Panc1 (cell line): ENCODE measurements at regions not wholly inside any gene's neighbourhood (a gene's known extent, or its start where the extent isn't known, plus 50 kb on each side); places are given as distances from the start of the nearest gene placed in this dataset.

Experiments
- ATAC-seq: fragments of 200-7000 bp; cut with Tn5 transposase; 2 replicates; pipeline ENCODE4 v1.9.1; 2020; ENCODE audit warnings: mild to moderate bottlenecking, moderate library complexity
- BruUV-seq: library from RNA; stranded (reverse); fragments of 400-500 nt; replicated peaks from 2 replicates; lab custom pipeline; 2021; lab: Mats Ljungman, UMichigan
- CTCF ChIA-PET: fragments of 300-600 bp; sonication (Branson Sonifier 250); formaldehyde crosslinking; loops from one replicate; lab custom pipeline; 2022; ENCODE audit warnings: antibody characterized with exemption; lab: Charles Lee
- POLR2A ChIA-PET: fragments of 300-600 bp; sonication (Branson Sonifier 250); formaldehyde crosslinking; loops from one replicate; lab custom pipeline; 2022; ENCODE audit warnings: antibody characterized with exemption; lab: Charles Lee
- DNase-seq: peaks from one replicate; pipeline ENCODE4 v3.0.0-alpha.2; 2010; ENCODE audit warnings: low read depth, low spot score
- H3K27ac ChIP-seq: 2 replicates; pipeline ENCODE4 v1.5.1; 2011; ENCODE audit warnings: mild to moderate bottlenecking, low read length, inconsistent platforms
- H3K27me3 ChIP-seq: fragments of 200-500 bp; sonication (Bioruptor generic); 2 replicates; pipeline ENCODE4 v1.6.0; 2014; ENCODE audit warnings: low read length, inconsistent platforms; ENCODE audit not compliant: control insufficient read depth, insufficient read depth
- H3K36me3 ChIP-seq: fragments of 200-500 bp; sonication (Bioruptor generic); 2 replicates; pipeline ENCODE4 v1.5.1; 2014; ENCODE audit warnings: inconsistent platforms, mild to moderate bottlenecking, low read length, moderate library complexity; ENCODE audit not compliant: control insufficient read depth, insufficient read depth
- H3K4me1 ChIP-seq: 2 replicates; pipeline ENCODE4 v1.5.1; 2011; ENCODE audit warnings: inconsistent platforms, mild to moderate bottlenecking, low read length, moderate library complexity; ENCODE audit not compliant: control insufficient read depth, insufficient read depth
- H3K4me3 ChIP-seq, 2 experiments: 2 replicates each; pipeline ENCODE4 v1.5.1; 2011 to 2012; ENCODE audit warnings: low read depth in 2 of 2, low read length in 2 of 2, mild to moderate bottlenecking in 2 of 2, inconsistent platforms in 1 of 2, moderate library complexity in 1 of 2
- H3K9me3 ChIP-seq: fragments of 200-500 bp; sonication (Bioruptor generic); 2 replicates; pipeline ENCODE4 v1.5.1; 2014; ENCODE audit warnings: low read depth, mild to moderate bottlenecking, inconsistent platforms, low read length, moderate library complexity; ENCODE audit not compliant: control insufficient read depth, insufficient read depth
- CTCF ChIP-seq: fragments of 450-650 bp; IDR thresholded peaks from 2 replicates; pipeline ENCODE4 v1.5.1; 2017; ENCODE audit warnings: mild to moderate bottlenecking
- POLR2AphosphoS5 ChIP-seq: IDR thresholded peaks from 2 replicates; pipeline ENCODE4 v1.6.1; 2012; ENCODE audit warnings: mild to moderate bottlenecking, low read depth, low read length, moderate library complexity
- SIN3A ChIP-seq: IDR thresholded peaks from 2 replicates; pipeline ENCODE4 v1.6.1; 2012; ENCODE audit warnings: low read depth, mild to moderate bottlenecking, low read length, moderate library complexity, borderline replicate concordance; ENCODE audit not compliant: insufficient read depth
- TCF7L2 ChIP-seq: IDR thresholded peaks from 2 replicates; pipeline ENCODE4 v1.6.1; 2011; ENCODE audit warnings: mild to moderate bottlenecking, low read depth, low read length, inconsistent platforms
- in situ Hi-C: cut with HindIII; loops from 2 replicates; pipeline ENCODE4 v1.10.0; 2016; ENCODE audit warnings: low sequenced_read_pairs, low pct_unique_long_range_greater_than_20kb
- intact Hi-C: fragments of 100-400 bp; cut with micrococcal nuclease; formaldehyde crosslinking; loops from one replicate; pipeline ENCODE4 v1.10.0; 2022; ENCODE audit not compliant: unreplicated experiment
- TF ChIP-seq, protein P1 (sequence below), 2 experiments: IDR thresholded peaks; 2 replicates each; pipeline ENCODE4 v1.6.1; 2011 to 2012; ENCODE audit warnings: low read depth in 2 of 2, control low read depth in 1 of 2, low read length in 1 of 2, mild to moderate bottlenecking in 1 of 2, moderate library complexity in 1 of 2; ENCODE audit not compliant: insufficient read depth in 1 of 2

- POLR2A ChIA-PET, result no interaction called here
- H3K27ac ChIP-seq, result peak overlapping the region; percentile 60; the same call in 1 of the 2 replicates
Observed at GRCh38 chr15:100758555-100758954, 121.1 kb upstream of the ALDH1A3 start.

GRCh38 chr15:100759106-100759505 is 120.5 kb upstream of the ALDH1A3 start:
- DNase-seq (no peak), ATAC-seq (0 out of 2 replicates have a peak, but pooled peaks have one; percentile 33)
- no TSS peak for BruUV-seq
- H3K27me3 ChIP-seq, result no peaks in the 10 kb centered on the region
- H3K27ac ChIP-seq, result peak overlapping the region; percentile 60
- in situ Hi-C loops, result no loop called here
- peak overlapping the region in 1 of 2 experiments; percentile 50; a peak in 2 of 4 replicates for H3K4me3 ChIP-seq
- ChIA-PET CTCF (no interaction called here), POLR2A (interaction anchor here (0.6 kb wide), 1 partner anchor 10 kb away, joined by 8 read pairs; no protein-coding TSS in a partner anchor)
- no peaks in the 10 kb centered on the region for H3K36me3 ChIP-seq
- intact Hi-C loops, result no loop called here
- no peaks in the 10 kb centered on the region for H3K9me3 ChIP-seq
- TF ChIP-seq POLR2AphosphoS5, result no peak
- no peak for TF ChIP-seq SIN3A
- TF ChIP-seq, protein P1, sequence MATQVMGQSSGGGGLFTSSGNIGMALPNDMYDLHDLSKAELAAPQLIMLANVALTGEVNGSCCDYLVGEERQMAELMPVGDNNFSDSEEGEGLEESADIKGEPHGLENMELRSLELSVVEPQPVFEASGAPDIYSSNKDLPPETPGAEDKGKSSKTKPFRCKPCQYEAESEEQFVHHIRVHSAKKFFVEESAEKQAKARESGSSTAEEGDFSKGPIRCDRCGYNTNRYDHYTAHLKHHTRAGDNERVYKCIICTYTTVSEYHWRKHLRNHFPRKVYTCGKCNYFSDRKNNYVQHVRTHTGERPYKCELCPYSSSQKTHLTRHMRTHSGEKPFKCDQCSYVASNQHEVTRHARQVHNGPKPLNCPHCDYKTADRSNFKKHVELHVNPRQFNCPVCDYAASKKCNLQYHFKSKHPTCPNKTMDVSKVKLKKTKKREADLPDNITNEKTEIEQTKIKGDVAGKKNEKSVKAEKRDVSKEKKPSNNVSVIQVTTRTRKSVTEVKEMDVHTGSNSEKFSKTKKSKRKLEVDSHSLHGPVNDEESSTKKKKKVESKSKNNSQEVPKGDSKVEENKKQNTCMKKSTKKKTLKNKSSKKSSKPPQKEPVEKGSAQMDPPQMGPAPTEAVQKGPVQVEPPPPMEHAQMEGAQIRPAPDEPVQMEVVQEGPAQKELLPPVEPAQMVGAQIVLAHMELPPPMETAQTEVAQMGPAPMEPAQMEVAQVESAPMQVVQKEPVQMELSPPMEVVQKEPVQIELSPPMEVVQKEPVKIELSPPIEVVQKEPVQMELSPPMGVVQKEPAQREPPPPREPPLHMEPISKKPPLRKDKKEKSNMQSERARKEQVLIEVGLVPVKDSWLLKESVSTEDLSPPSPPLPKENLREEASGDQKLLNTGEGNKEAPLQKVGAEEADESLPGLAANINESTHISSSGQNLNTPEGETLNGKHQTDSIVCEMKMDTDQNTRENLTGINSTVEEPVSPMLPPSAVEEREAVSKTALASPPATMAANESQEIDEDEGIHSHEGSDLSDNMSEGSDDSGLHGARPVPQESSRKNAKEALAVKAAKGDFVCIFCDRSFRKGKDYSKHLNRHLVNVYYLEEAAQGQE (IDR thresholded peaks at IDR 0.05; ENCODE audit: insufficient read depth in 1 of 2, low read depth in 2 of 2, low read length in 1 of 2), result no peak
- TF ChIP-seq CTCF, result no peak
- no peak for TF ChIP-seq TCF7L2
- H3K4me1 ChIP-seq, result peaks cover 38% of the 10 kb centered on the region

More at GRCh38 chr15:100758555-100758954, 121.1 kb upstream of the ALDH1A3 start:
- H3K9me3 ChIP-seq, result no peaks in the 10 kb centered on the region
- intact Hi-C loops (no loop called here), in situ Hi-C loops (no loop called here)
- no TSS peak for BruUV-seq
- H3K36me3 ChIP-seq, result no peaks in the 10 kb centered on the region
- no peak for ATAC-seq
- no peak for DNase-seq
- H3K27me3 ChIP-seq, result no peaks in the 10 kb centered on the region
- peaks cover 36% of the 10 kb centered on the region for H3K4me1 ChIP-seq
- TF ChIP-seq POLR2AphosphoS5 (no peak), CTCF (no peak), TCF7L2 (no peak), SIN3A (no peak)
- TF ChIP-seq, protein P1 (IDR thresholded peaks at IDR 0.05; ENCODE audit: insufficient read depth in 1 of 2, low read depth in 2 of 2, low read length in 1 of 2), result no peak
- no peak overlapping the region for H3K4me3 ChIP-seq
- CTCF ChIA-PET, result no interaction called here
